RWPE1 (cell line): ENCODE measurements at regions not wholly inside any gene's neighbourhood (a gene's known extent, or its start where the extent isn't known, plus 50 kb on each side); places are given as distances from the start of the nearest gene placed in this dataset.
"Not testable (repeated sequence)": the region's sequence is repeated elsewhere in the genome, so short reads cannot be mapped to it uniquely, and the experiment has no call there.

ENCODE experiments used
- CTCF ChIA-PET: fragments of 350-600 bp; sonication (Branson Sonifier 250); formaldehyde crosslinking; extraction: SDS; loops from one replicate; lab custom pipeline; 2021; lab: Yijun Ruan, JAX
- POLR2A ChIA-PET: fragments of 400-600 bp; formaldehyde crosslinking; extraction: SDS; loops from one replicate; lab custom pipeline; 2020; ENCODE audit warnings: antibody characterized with exemption; ENCODE audit not compliant: low non-redundant PET; lab: Yijun Ruan, JAX
- DNase-seq: peaks from one replicate; pipeline ENCODE4 v3.0.0; 2012; ENCODE audit warnings: low spot score
- H3K27ac ChIP-seq: fragments of 450-650 bp; 2 replicates; pipeline ENCODE4 v1.5.1; 2017
- CTCF ChIP-seq: fragments of 450-650 bp; conservative IDR thresholded peaks from 2 replicates; pipeline ENCODE4 v1.5.1; 2017; ENCODE audit warnings: low read depth, mild to moderate bottlenecking

- H3K27ac ChIP-seq = no peak overlapping the region
- no peak for DNase-seq
- ChIA-PET POLR2A (no interaction called here), CTCF (no interaction called here)
- no peak for TF ChIP-seq CTCF
Observed at GRCh38 chr18:57940166-57940660, 103.8 kb upstream of the NEDD4L start.

- POLR2A ChIA-PET = interaction anchor here (0.5 kb wide), 1 partner anchor 10 kb away, joined by 3 read pairs; no protein-coding TSS in a partner anchor
- DNase-seq, H3K27ac ChIP-seq, CTCF ChIA-PET: not testable (repeated sequence)
Observed at GRCh38 chr18:57934375-57934774, 109.7 kb upstream of the NEDD4L start.

GRCh38 chr18:57931038-57931437 lies 113.0 kb upstream of the NEDD4L start:
- no peak for DNase-seq
- CTCF ChIA-PET = interaction anchor here (1.4 kb wide), 1 partner anchor 112 kb away, joined by 3 read pairs; no protein-coding TSS in a partner anchor
- H3K27ac ChIP-seq = no peak overlapping the region
- TF ChIP-seq CTCF = no peak
- POLR2A ChIA-PET = no interaction called here

- no peak for TF ChIP-seq CTCF
- no peak for DNase-seq
- CTCF ChIA-PET = interaction anchor here (0.8 to 1.4 kb wide), 2 partner anchors 8 to 113 kb away, joined by 3 read pairs; no protein-coding TSS in a partner anchor
- H3K27ac ChIP-seq = no peak overlapping the region
- POLR2A ChIA-PET = no interaction called here
Observed at GRCh38 chr18:57930476-57930875, 113.5 kb upstream of the NEDD4L start.

- POLR2A ChIA-PET = no interaction called here
- DNase-seq = no peak
- no peak overlapping the region for H3K27ac ChIP-seq
- CTCF ChIA-PET = interaction anchor here (0.8 to 1.4 kb wide), 2 partner anchors 9 to 113 kb away, joined by 3 read pairs; no protein-coding TSS in a partner anchor
- no peak for TF ChIP-seq CTCF
Observed at GRCh38 chr18:57929922-57930321, 114.1 kb upstream of the NEDD4L start.

- CTCF ChIA-PET = no interaction called here
- no peak overlapping the region for H3K27ac ChIP-seq
- TF ChIP-seq CTCF = no peak
- POLR2A ChIA-PET = no interaction called here
- DNase-seq = no peak
Observed at GRCh38 chr18:57928466-57928865, 115.6 kb upstream of the NEDD4L start.

GRCh38 chr18:57927511-57927910 lies 116.5 kb upstream of the NEDD4L start:
- CTCF ChIA-PET = no interaction called here
- TF ChIP-seq CTCF = no peak
- POLR2A ChIA-PET = no interaction called here
- no peak overlapping the region for H3K27ac ChIP-seq
- DNase-seq = no peak
